ENCODE measurements at regions not wholly inside any gene's neighbourhood (a gene's known extent, or its start where the extent isn't known, plus 50 kb on each side); places are given as distances from the start of the nearest gene placed in this dataset.

- DNase-seq (ENCODE audit: low spot score) = no peak
Observed at GRCh38 chr4:36493251-36493650, 211.8 kb downstream of the DTHD1 start.

- DNase-seq (ENCODE audit: low spot score) = no peak
Observed at GRCh38 chr4:36494016-36494415, 212.6 kb downstream of the DTHD1 start.

DNA sequence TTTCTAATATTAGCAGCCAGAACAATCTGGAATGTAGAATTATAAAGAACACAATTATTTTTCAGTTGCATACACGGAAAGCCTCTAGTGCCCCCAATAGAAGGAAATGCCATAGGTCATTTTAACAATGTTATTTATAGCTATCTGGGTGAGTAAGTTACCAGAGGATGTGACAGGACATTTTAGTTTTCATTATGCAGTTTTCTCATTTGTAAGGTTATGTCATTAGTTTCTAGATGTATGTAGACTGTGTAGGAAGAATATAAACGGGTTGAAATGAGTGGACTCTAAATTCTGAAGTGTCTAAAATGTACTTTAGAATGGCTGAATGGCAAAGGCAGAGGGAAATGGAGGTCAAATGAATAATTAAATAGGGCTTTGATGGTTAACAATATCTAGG, 213.3 kb downstream of the DTHD1 start:
- no peak for DNase-seq (ENCODE audit: low spot score)

DNA sequence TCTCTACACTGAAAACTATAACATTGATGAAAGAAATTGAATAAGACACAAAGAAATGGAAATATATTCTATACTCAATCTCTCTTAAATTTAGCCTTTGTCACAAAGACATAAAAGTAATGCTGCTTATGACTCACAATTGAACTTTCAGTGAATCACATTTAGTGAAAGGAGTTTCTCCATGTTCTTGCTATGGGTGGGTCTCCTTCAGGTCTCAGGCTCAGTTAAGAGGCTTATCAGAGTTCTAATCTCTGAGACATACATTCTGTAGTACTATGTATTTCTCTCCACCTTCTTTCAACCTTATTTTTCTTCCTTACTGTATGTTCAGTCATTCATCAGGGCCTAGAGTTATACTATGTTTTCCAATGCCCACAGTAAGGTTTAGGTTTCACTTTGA, 220.9 kb downstream of the DTHD1 start:
- no peak for DNase-seq (ENCODE audit: low spot score)

GRCh38 chr4:36508394-36508793, 227.0 kb downstream of the DTHD1 start:
- DNase-seq (ENCODE audit: low spot score) = no peak

GRCh38 chr4:36509845-36510244, 228.4 kb downstream of the DTHD1 start:
- no peak for DNase-seq (ENCODE audit: low spot score)

- no peak for DNase-seq (ENCODE audit: low spot score)
Observed at GRCh38 chr4:36511785-36512184, 230.4 kb downstream of the DTHD1 start.

DNA sequence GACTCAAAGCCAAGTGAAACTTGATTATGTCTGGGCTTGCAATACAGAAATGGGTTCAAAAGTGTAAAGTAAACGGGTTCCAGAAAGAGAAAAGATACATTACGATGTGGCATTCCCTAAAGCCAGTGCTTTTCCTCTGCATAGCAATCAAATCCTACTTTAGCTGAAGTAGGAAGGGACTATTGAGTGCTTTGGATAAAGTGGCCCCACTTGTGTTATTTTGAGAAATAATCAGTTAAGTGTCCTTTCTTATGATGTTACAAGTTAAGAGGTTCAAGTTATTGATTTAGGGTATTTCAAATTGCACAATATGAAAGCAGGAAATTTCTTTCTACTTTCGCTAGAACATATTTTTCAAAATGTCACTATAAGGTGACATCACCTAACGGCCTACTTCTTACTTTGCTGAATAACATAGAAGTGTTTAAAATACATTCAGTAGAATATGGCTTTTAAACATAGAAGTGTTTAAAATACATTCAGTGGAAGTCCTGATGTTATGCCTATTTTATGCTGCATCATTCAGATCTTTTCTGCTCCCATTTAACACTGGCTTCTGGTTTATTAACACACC, 235.2 kb downstream of the DTHD1 start:
- DNase-seq (ENCODE audit: low spot score) = no peak

- DNase-seq (ENCODE audit: low spot score) = no peak
Observed at GRCh38 chr4:36523182-36523581, 241.8 kb downstream of the DTHD1 start.

GRCh38 chr4:36532670-36533379, 251.4 kb downstream of the DTHD1 start:
- no peak for DNase-seq (ENCODE audit: low spot score)

GRCh38 chr4:36533944-36534343, 252.5 kb downstream of the DTHD1 start:
- no peak for DNase-seq (ENCODE audit: low spot score)

DNA sequence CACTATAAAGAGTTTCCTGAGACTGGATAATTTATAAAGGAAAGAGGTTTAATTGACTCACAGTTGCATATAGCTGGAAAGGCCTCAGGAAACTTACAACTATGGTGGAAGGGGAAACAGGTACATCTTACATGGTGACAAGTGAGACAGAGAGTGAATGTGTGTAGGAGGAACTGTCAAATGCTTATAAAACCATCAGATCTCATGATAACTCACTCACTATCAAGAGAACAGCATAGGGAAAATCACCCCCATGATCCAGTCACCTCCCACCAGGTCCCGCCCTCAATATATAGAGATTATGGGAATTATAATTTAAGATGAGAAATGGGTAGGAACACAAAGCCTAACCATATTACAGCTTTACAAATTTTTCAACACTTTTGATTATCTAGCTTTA, 266.0 kb downstream of the DTHD1 start:
- no peak for DNase-seq (ENCODE audit: low spot score)

DNA sequence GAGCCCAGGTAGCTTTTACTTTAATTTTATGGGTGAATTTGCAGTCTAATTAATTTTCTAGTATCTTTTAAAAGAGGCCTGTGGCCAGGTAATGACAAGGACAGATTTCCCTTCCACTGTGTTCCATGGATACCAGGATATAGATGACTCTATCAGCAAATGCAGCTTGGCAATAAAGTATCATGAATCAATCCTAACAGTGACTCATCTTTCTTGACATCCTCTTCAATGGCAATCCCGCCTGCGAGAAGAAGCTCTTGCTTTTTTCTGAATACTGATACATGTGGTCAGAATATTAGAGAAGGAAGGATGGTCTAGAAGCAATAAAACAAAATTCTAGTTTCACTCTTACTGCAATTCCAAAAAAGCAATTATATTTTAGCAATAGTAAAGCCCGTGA, 267.8 kb downstream of the DTHD1 start:
- DNase-seq (ENCODE audit: low spot score) = no peak

- no peak for DNase-seq (ENCODE audit: low spot score)
Observed at GRCh38 chr4:36549992-36550391, 268.6 kb downstream of the DTHD1 start.

DNA sequence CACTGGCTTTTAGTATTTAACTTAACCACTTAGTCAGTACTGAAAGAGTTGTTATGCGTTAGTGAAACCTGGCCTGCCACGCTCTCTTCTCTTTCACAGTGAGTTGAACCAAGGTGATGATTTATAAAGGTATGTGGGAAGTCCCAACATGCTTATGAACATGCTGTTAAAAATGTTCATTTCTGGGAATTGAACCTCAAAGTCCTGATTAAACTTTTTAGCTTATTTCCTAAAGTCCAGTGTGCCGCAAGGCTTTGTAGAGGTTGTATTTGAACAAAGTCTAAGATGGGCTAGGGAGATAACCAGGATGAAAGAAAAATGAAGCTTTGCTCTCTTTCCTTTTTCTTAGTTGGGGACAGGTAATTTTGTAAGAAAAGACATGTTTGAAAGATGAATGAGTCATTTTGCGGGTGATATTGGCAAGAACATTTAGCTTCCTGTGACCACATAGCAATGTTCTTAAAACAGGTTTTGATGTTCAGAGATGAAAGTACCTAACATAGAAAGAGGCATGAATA, 270.3 kb downstream of the DTHD1 start:
- no peak for DNase-seq (ENCODE audit: low spot score)

DNA sequence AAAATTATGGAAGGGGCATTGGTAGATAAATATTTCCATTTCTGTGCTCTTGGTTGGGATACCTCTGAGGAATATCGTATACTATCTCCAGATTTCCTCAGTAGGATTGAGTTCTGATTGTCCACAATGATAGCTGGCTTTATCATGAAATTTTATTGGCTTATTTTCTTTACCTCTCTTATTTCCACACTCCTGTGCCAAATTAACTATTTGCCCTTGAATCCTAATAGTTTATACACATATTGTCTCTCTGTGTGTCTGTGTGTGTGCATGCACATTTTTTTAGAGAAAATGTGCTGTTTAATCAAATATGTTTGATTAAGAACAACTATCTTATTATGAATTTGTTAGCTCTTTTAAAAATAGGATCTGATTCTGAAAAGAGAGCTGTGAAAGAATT, 271.6 kb downstream of the DTHD1 start:
- no peak for DNase-seq (ENCODE audit: low spot score)

DNA sequence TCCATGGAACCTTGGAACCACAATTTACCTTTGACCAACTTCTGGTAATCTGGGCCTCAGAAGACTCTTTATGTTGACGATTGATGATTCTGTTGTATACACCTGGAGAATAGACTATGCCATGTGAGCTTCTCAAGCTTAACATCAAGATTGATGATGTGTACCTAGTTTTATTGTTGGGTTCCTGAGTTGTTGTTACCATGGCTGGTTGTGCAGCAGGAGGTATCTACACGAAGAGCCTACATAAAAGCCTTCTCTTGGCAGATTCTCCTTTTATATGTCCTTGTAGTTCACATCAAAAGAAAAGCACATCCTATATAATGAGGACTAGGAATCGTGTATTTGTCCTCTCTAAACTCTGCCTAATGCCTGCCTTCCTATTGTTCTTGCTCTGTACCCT, 272.0 kb downstream of the DTHD1 start:
- no peak for DNase-seq (ENCODE audit: low spot score)

- no peak for DNase-seq (ENCODE audit: low spot score)
Observed at GRCh38 chr4:36556984-36557383, 275.6 kb downstream of the DTHD1 start.

DNA sequence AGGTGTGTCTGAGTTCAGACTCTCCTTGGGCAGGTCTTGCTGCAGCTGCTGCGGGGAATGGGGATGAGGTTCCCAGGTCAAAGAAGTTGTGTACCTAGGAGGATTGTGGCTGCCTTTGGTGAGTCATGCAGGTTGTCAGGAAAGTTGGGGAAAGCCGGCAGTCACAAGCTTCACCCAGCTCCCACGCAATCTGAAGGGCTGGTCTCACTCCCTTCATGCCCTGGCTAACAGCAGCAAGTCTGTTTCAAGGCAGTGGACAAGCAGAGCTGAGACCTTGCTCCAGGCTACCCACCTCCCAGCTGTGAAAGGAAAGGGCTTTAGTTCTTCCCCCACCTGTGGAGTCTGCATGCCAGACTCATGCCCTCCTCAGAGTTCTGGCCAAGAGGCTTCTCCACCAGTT, 287.2 kb downstream of the DTHD1 start:
- DNase-seq (ENCODE audit: low spot score) = no peak

- no peak for DNase-seq (ENCODE audit: low spot score)
Observed at GRCh38 chr4:36573441-36573840, 292.0 kb downstream of the DTHD1 start.

- DNase-seq (ENCODE audit: low spot score) = no peak
Observed at GRCh38 chr4:36574816-36575215, 293.4 kb downstream of the DTHD1 start.

DNA sequence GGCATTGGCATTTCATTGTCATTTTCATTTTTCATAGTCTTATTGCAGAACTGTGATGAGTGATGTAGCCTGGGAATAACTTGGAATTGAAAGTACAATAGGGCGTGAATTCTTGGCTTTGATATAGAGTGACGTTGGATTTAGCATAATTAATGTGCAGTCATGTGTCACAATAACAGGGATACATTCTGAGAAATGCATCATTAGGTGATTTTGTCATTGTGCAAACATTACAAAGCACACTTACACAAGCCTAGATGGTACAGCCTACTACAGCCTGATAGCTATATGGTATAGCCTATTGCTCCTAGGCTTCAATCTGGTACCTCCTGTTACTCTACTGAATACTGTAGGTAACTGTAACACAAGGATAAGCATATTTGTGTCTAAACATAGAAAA, 300.8 kb downstream of the DTHD1 start:
- DNase-seq (ENCODE audit: low spot score) = no peak

- DNase-seq (ENCODE audit: low spot score) = no peak
Observed at GRCh38 chr4:36587909-36588472, 306.6 kb downstream of the DTHD1 start.
